IMR-90 (cell line): ENCODE measurements at regions not wholly inside any gene's neighbourhood (a gene's known extent, or its start where the extent isn't known, plus 50 kb on each side); places are given as distances from the start of the nearest gene placed in this dataset.

Source experiments
- ATAC-seq: fragments of 200-7000 bp; cut with Tn5 transposase; 2 replicates; pipeline ENCODE4 v1.9.1; 2020; ENCODE audit warnings: low read depth, mild to moderate bottlenecking, moderate library complexity
- BruUV-seq: library from RNA; stranded (reverse); fragments of 400-500 nt; replicated peaks from 2 replicates; lab custom pipeline; 2021; lab: Mats Ljungman, UMichigan
- CTCF ChIA-PET: fragments of 300-600 bp; formaldehyde crosslinking; extraction: SDS; loops from one replicate; lab custom pipeline; 2021; ENCODE audit warnings: antibody characterized with exemption; lab: Yijun Ruan, JAX
- POLR2A ChIA-PET: fragments of 300-600 bp; sonication (Branson Sonifier 250); formaldehyde crosslinking; loops from one replicate; lab custom pipeline; 2022; ENCODE audit warnings: antibody characterized with exemption; ENCODE audit not compliant: unreplicated experiment; lab: Charles Lee
- DNase-seq: peaks from one replicate; pipeline ENCODE4 v3.0.0; 2013
- H2AFZ ChIP-seq: replicated peaks from 2 replicates; pipeline ENCODE3; 2013; ENCODE audit warnings: low read length, mild to moderate bottlenecking; ENCODE audit not compliant: poor library complexity
- H2AK5ac ChIP-seq: 2 replicates; pipeline ENCODE4 v1.6.1; 2013; ENCODE audit warnings: low read depth, low read length, inconsistent platforms
- H2AK9ac ChIP-seq: replicated peaks from 2 replicates; pipeline ENCODE3; 2013; ENCODE audit warnings: mild to moderate bottlenecking, low read depth, low read length, moderate library complexity; ENCODE audit not compliant: poor library complexity
- H2BK120ac ChIP-seq: 2 replicates; pipeline ENCODE4 v1.6.1; 2013; ENCODE audit warnings: low read depth, low read length, inconsistent platforms
- H2BK15ac ChIP-seq: 3 replicates; pipeline ENCODE4 v1.6.1; 2013; ENCODE audit warnings: low read depth, low read length, inconsistent platforms
- H2BK20ac ChIP-seq: 2 replicates; pipeline ENCODE4 v1.6.1; 2013; ENCODE audit warnings: low read depth, mild to moderate bottlenecking, inconsistent platforms, low read length, moderate library complexity
- H2BK5ac ChIP-seq: 2 replicates; pipeline ENCODE4 v1.6.1; 2013; ENCODE audit warnings: mild to moderate bottlenecking, low read depth, low read length, inconsistent platforms; ENCODE audit not compliant: poor library complexity, severe bottlenecking
- H3K14ac ChIP-seq: replicated peaks from 2 replicates; pipeline ENCODE4 v1.6.1; 2013; ENCODE audit warnings: low read depth, low read length, inconsistent platforms
- H3K18ac ChIP-seq: 2 replicates; pipeline ENCODE4 v1.6.1; 2013; ENCODE audit warnings: low read depth, low read length, control low read depth
- H3K23ac ChIP-seq: 2 replicates; pipeline ENCODE4 v1.6.1; 2013; ENCODE audit warnings: low read depth, low read length, inconsistent platforms
- H3K27ac ChIP-seq: 2 replicates; pipeline ENCODE4 v1.5.1; 2013; ENCODE audit warnings: mild to moderate bottlenecking, control low read depth, low read length; ENCODE audit not compliant: insufficient read depth
- H3K27me3 ChIP-seq: 2 replicates; pipeline ENCODE4 v1.6.1; 2013; ENCODE audit warnings: low read length; ENCODE audit not compliant: control insufficient read depth, insufficient read depth
- H3K36me3 ChIP-seq: 2 replicates; pipeline ENCODE4 v1.6.1; 2013; ENCODE audit warnings: low read length, mixed read lengths; ENCODE audit not compliant: control insufficient read depth, insufficient read depth
- H3K4ac ChIP-seq: 2 replicates; pipeline ENCODE4 v1.6.1; 2013; ENCODE audit warnings: low read depth, low read length, inconsistent platforms
- H3K4me1 ChIP-seq: 2 replicates; pipeline ENCODE4 v1.6.1; 2013; ENCODE audit warnings: low read length, mixed read lengths; ENCODE audit not compliant: control insufficient read depth, insufficient read depth
- H3K4me2 ChIP-seq: 2 replicates; pipeline ENCODE4 v1.6.1; 2013; ENCODE audit warnings: low read depth, mild to moderate bottlenecking, control low read depth, low read length, moderate library complexity
- H3K4me3 ChIP-seq: 2 replicates; pipeline ENCODE4 v1.5.1; 2013; ENCODE audit warnings: low read depth, mild to moderate bottlenecking, control low read depth, low read length, moderate library complexity; ENCODE audit not compliant: insufficient read depth
- H3K56ac ChIP-seq: 2 replicates; pipeline ENCODE4 v1.6.1; 2013; ENCODE audit warnings: low read length, inconsistent platforms; ENCODE audit not compliant: insufficient read depth; ENCODE audit errors: extremely low read depth
- H3K79me1 ChIP-seq, 2 experiments: 2 replicates each; pipeline ENCODE4 v1.6.1; 2013; ENCODE audit warnings: low read length in 2 of 2, inconsistent platforms in 1 of 2, low read depth in 1 of 2
- H3K9ac ChIP-seq: 2 replicates; pipeline ENCODE4 v1.6.1; 2013; ENCODE audit warnings: low read depth, low read length, control low read depth
- H3K9me1 ChIP-seq: 2 replicates; pipeline ENCODE4 v1.6.1; 2013; ENCODE audit warnings: low read length, inconsistent platforms; ENCODE audit not compliant: insufficient read depth
- H3K9me3 ChIP-seq: 2 replicates; pipeline ENCODE4 v1.6.1; 2013; ENCODE audit warnings: low read length; ENCODE audit not compliant: control insufficient read depth, insufficient read depth
- H4K20me1 ChIP-seq: 2 replicates; pipeline ENCODE4 v1.6.1; 2013; ENCODE audit warnings: low read length, inconsistent platforms; ENCODE audit not compliant: insufficient read depth
- H4K5ac ChIP-seq: 2 replicates; pipeline ENCODE4 v1.6.1; 2013; ENCODE audit warnings: mild to moderate bottlenecking, low read depth, low read length, control low read depth
- H4K8ac ChIP-seq, 2 experiments: 2 replicates each; pipeline ENCODE4 v1.6.1; 2013; ENCODE audit warnings: low read depth in 2 of 2, low read length in 2 of 2, control low read depth in 1 of 2, inconsistent platforms in 1 of 2
- H4K91ac ChIP-seq: 2 replicates; pipeline ENCODE4 v1.6.1; 2013; ENCODE audit warnings: low read depth, low read length, inconsistent platforms; ENCODE audit not compliant: insufficient read depth
- BHLHE40 ChIP-seq: fragments of 150-350 bp; IDR thresholded peaks from 2 replicates; pipeline ENCODE4 v1.6.1; 2016; ENCODE audit warnings: mild to moderate bottlenecking, low read depth, low read length
- CEBPB ChIP-seq: IDR thresholded peaks from 2 replicates; pipeline ENCODE4 v1.6.1; 2012; ENCODE audit warnings: low read depth, low read length, improper control_type of control experiment
- CHD1 ChIP-seq: IDR thresholded peaks from 2 replicates; pipeline ENCODE4 v1.6.1; 2012; ENCODE audit warnings: low read depth, low read length, improper control_type of control experiment
- CTCF ChIP-seq: conservative IDR thresholded peaks from 2 replicates; pipeline ENCODE4 v1.5.1; 2012; ENCODE audit warnings: mild to moderate bottlenecking, low read depth, low read length, improper control_type of control experiment
- ELK1 ChIP-seq: fragments of 150-350 bp; IDR thresholded peaks from 2 replicates; pipeline ENCODE4 v1.6.1; 2016; ENCODE audit warnings: low read depth, mild to moderate bottlenecking, low read length, moderate library complexity, borderline replicate concordance
- FOS ChIP-seq: fragments of 150-350 bp; IDR thresholded peaks from 2 replicates; pipeline ENCODE4 v1.6.1; 2016; ENCODE audit warnings: low read depth, low read length
- MAFK ChIP-seq: IDR thresholded peaks from 2 replicates; pipeline ENCODE4 v1.6.1; 2012; ENCODE audit warnings: low read depth, low read length, improper control_type of control experiment
- MAZ ChIP-seq: IDR thresholded peaks from 2 replicates; pipeline ENCODE4 v1.6.1; 2012; ENCODE audit warnings: low read depth, mild to moderate bottlenecking, low read length, improper control_type of control experiment, moderate library complexity, borderline replicate concordance
- MXI1 ChIP-seq: IDR thresholded peaks from 2 replicates; pipeline ENCODE4 v1.6.1; 2012; ENCODE audit warnings: low read depth, mild to moderate bottlenecking, low read length, moderate library complexity, borderline replicate concordance
- NFE2L2 ChIP-seq: fragments of 150-350 bp; IDR thresholded peaks from 2 replicates; pipeline ENCODE4 v1.6.1; 2016; ENCODE audit warnings: low read depth, mild to moderate bottlenecking, low read length
- POLR2A ChIP-seq: IDR thresholded peaks from 2 replicates; pipeline ENCODE4 v1.6.1; 2012; ENCODE audit warnings: mild to moderate bottlenecking, low read depth, low read length
- RAD21 ChIP-seq: IDR thresholded peaks from 2 replicates; pipeline ENCODE4 v1.6.1; 2012; ENCODE audit warnings: low read length, improper control_type of control experiment
- RCOR1 ChIP-seq: IDR thresholded peaks from 2 replicates; pipeline ENCODE4 v1.6.1; 2012; ENCODE audit warnings: mild to moderate bottlenecking, low read length, improper control_type of control experiment; ENCODE audit not compliant: insufficient replicate concordance
- RFX5 ChIP-seq: IDR thresholded peaks from 2 replicates; pipeline ENCODE4 v1.8.0; 2012; ENCODE audit warnings: low read depth, mild to moderate bottlenecking, low read length, moderate library complexity
- SMC3 ChIP-seq: fragments of 150-350 bp; IDR thresholded peaks from 2 replicates; pipeline ENCODE4 v1.6.1; 2016; ENCODE audit warnings: low read depth, mild to moderate bottlenecking, antibody characterized with exemption, low read length, moderate library complexity
- USF2 ChIP-seq: fragments of 150-350 bp; IDR thresholded peaks from 2 replicates; pipeline ENCODE4 v1.6.1; 2017; ENCODE audit warnings: mild to moderate bottlenecking, antibody characterized with exemption, low read length, low read depth
- WGBS, 2 experiments: methylation state at CpG; one replicate each; pipeline versions ENCODE4 v1.1.5 to v1.1.7; 2013; ENCODE audit warnings: missing lambda C conversion rate in 2 of 2; ENCODE audit not compliant: insufficient read length in 1 of 2; ENCODE audit errors: extremely low coverage in 2 of 2; 5-methylcytosine and 5-hydroxymethylcytosine counted together
- dilution Hi-C: fragments of 300-500 bp; cut with HindIII; formaldehyde crosslinking; loops from one replicate; pipeline ENCODE4 v1.14.3; 2018; ENCODE audit warnings: low sequenced_read_pairs; ENCODE audit not compliant: unreplicated experiment
- in situ Hi-C: fragments of 300-500 bp; cut with MboI; formaldehyde crosslinking; loops from 3 replicates; pipeline ENCODE4 v1.14.3; 2019; ENCODE audit warnings: low sequenced_read_pairs, inconsistent platforms, mixed read lengths
- intact Hi-C: fragments of 100-400 bp; cut with micrococcal nuclease; formaldehyde crosslinking; loops from 2 replicates; pipeline ENCODE4 v1.10.0; 2022

- Histone ChIP-seq H3K27ac (no peak overlapping the region), H2AK9ac (no peak overlapping the region), H3K4ac (no peak overlapping the region; the same call in 1 of the 2 replicates), H3K4me2 (no peak overlapping the region), H3K9me3 (peaks cover 12% of the 10 kb centered on the region), H4K8ac (no peak overlapping the region), H3K4me3 (no peak overlapping the region), H3K18ac (no peak overlapping the region), H3K56ac (no peak overlapping the region), H2BK120ac (no peak overlapping the region), H3K79me1 (no peaks in the 10 kb centered on the region), H2BK5ac (no peak overlapping the region), H3K27me3 (peaks cover 21% of the 10 kb centered on the region), H3K36me3 (no peaks in the 10 kb centered on the region), H2AK5ac (peak overlapping the region; percentile 18; the same call in 1 of the 2 replicates), H4K5ac (no peak overlapping the region), H3K9me1 (no peaks in the 10 kb centered on the region; the same call in 1 of the 2 replicates), H3K14ac (no peak overlapping the region), H3K4me1 (no peaks in the 10 kb centered on the region), H2BK15ac (no peak overlapping the region), H3K9ac (no peak overlapping the region), H4K20me1 (no peaks in the 10 kb centered on the region), H4K91ac (no peak overlapping the region), H2AFZ (no peak overlapping the region), H3K23ac (no peak overlapping the region; the same call in 1 of the 2 replicates), H2BK20ac (no peak overlapping the region)
- ChIA-PET CTCF (no interaction called here), POLR2A (no interaction called here)
- 70% methylated on average over 2 of the region's 7 CpGs; no CpG with 5 or more reads in 1 of the 2 experiments for WGBS, 2 experiments
- ATAC-seq: no peak
- dilution Hi-C loops: no loop called here
- intact Hi-C loops: no loop called here
- DNase-seq: no peak
- TF ChIP-seq BHLHE40 (no peak), ELK1 (no peak), FOS (no peak), CTCF (no peak), POLR2A (no peak), USF2 (no peak), CHD1 (no peak), SMC3 (no peak), MXI1 (no peak), MAZ (no peak), MAFK (no peak), RFX5 (no peak), RAD21 (no peak), RCOR1 (no peak), CEBPB (no peak), NFE2L2 (no peak)
- in situ Hi-C loops: no loop called here
- no TSS peak for BruUV-seq
Measured at GRCh38 chr10:29114141-29114540, 174.7 kb upstream of the LYZL1 start.
